ENCODE measurements at regions not wholly inside any gene's neighbourhood (a gene's known extent, or its start where the extent isn't known, plus 50 kb on each side); places are given as distances from the start of the nearest gene placed in this dataset.
A peak's percentile ranks its signal among the peaks of the same experiment; 100 is the strongest.

DNA sequence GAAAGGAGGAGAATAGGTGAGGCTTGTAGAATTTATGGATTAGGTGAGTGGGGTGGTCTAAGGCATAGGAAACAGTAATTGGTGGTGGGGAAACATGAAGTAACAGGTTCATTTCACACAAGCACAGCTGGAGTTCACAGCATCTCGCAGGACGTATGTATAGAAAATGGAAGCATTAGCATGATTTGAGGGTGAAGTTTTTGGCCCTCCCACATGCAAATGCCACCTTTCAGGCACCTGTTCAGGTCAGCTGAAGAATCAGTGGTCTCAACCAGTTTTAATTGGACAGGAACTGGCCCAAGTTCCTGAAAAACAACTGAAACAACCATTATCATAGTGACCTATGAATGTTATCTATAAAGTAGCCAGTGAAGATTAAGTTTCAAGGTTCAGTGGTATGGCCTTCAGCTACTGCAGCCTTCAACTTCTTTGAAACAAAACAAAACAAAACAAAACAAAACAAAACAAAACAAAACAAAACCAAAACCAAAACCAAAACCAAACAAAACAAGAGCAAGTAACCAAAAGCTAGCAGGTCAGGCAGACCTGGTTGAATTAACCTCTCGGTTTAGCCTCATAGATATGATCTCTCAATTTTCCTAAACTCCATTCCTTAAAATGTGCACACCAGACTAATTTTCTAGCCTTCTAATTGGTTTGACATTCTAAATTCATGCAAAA, 102.1 kb upstream of the SPHKAP start:
- no peak for DNase-seq

DNA sequence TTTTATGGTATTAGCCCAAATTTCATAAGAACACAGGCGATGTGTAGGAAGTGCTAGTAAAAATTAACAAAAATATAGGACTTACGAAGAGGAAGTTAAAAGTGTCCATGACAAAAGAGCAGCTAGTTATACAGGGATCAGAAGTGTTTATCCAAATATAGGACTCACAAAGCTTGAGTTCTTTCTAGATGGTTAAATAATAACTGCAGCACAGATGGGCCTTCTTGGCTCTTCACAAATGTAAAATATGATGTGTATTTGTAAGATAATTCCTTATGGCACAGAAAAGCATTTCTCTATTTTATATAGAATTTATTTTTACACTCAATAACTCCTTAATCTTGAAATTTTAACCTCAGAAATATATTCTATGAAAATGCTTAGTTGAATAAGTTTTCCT, 100.9 kb upstream of the SPHKAP start:
- DNase-seq: peak in 1 of 14 donors; percentile 59

DNA sequence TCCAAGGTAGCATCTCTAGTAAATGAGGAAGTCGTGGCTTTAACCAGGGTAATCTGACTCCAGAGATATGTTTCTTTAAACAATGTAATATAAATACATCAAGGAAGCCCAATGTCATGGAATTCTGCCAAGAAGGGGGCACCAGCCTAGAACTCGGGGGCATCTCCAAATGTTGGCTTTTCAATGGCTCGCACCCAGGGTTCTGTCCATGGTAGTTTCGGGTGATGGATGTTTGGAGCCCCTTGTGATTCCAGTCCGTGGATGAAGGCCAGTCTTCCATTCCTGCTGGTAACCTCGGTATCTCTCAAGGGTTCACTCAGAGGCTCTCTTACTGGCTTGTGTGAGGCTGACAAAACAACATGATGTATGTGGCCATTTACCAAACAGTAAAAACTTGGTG, 91.7 kb upstream of the SPHKAP start:
- no peak for DNase-seq

- DNase-seq: no peak
Measured at GRCh38 chr2:228269351-228269750, 87.9 kb upstream of the SPHKAP start.

GRCh38 chr2:228268756-228269155, 87.3 kb upstream of the SPHKAP start:
- peak in 1 of 14 donors; percentile 78 for DNase-seq

DNA sequence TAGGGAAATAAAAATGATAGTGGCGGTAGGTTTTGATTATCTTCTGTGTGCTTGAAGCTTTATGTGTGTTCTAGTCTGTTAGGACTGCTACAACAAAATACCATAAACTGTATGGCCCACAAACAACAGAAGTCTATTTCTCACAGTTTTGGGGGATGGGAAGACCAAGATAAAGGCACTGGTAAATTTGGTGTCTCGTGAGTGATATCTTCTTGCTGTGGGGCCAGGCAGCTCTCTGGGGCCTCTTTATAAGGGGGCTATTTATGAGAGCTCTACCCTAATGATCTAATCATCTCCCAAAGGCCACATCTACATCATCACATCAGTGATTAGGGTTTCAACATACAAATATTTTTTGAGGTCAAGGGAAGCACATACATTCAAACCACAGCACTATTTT, 86.8 kb upstream of the SPHKAP start:
- no peak for DNase-seq

DNA sequence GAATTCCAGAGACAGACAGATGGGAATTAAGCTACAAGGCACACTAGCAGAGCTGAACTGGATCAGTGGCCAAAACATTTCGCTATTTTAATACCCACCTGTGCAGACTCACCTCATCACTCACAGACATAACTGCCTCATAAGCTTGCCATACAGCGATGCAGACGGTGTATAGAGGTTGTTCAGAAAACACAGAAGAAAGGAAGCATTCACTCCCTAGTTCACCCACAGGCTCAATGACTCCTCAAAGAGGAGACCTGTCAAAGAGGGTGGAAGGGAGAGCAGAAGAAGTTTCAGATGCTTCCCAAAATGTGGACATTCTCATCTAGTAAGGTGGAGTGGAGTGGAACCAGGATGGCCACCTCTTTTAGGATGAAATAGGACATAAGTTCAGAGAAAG, 81.7 kb upstream of the SPHKAP start:
- DNase-seq: no peak

DNA sequence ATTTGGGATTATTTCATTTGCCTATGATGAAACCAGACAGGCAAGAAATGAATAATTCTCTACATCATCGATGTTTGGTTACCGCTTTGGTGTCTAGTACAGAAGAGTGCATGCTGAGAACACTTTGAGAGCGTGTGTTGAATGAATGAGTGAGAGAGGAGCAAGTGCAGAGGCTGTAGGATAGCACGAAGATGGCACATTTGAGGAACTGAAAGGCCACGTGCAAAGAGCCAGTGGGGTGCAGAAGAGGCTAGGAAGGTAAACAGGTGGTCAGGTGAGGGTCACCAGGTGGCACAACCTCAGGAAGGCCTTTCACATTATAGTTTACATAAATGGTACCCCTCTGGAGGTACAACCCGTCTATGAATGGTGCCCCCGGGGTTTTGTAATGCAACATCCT, 80.1 kb upstream of the SPHKAP start:
- no peak for DNase-seq

DNA sequence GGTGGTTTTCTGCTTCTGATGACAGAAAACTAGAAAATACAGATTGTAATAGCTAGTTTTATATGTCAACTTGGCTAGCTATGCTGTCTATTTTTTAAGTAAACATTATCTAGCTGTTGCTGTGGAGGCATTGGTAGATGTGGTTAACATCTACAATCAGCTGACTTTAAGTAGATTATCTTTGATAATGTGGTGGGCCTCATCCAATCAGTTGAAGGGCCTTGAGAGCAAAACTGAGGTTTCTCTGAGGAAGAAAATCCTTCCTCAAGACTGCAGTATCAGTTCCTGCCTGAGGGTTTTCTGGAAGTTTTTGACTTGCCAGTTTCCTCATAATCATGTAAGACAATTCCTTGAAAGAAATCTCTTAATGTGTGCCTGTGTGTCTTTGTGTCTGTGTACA, 75.9 kb upstream of the SPHKAP start:
- no peak for DNase-seq

- DNase-seq: no peak
Measured at GRCh38 chr2:228253752-228254151, 72.3 kb upstream of the SPHKAP start.

DNA sequence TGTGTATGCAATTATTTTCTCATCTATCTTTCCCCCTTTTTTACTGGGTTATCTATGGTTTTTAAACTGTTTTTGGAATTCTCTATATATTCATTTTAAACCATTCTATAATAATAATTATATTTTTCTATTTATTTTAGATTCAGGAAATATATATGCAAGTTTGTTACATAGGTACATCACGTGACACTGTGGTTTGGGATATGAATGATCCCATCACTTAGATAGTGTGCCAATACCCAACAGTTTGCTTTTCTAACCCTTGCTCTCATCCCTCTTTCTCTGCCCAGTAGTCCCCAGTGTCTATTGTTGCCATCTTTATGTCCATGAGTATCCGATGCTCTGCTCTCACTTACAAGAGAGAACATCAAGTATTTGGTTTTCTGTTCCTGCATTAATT, 65.8 kb upstream of the SPHKAP start:
- DNase-seq: no peak

- DNase-seq: peak in 1 of 14 donors; percentile 52
Measured at GRCh38 chr2:228245601-228246000, 64.1 kb upstream of the SPHKAP start.

- DNase-seq: no peak
Measured at GRCh38 chr2:228242591-228242990, 61.1 kb upstream of the SPHKAP start.

GRCh38 chr2:228239907-228240561, 58.5 kb upstream of the SPHKAP start:
- no peak for DNase-seq

- no peak for DNase-seq
Measured at GRCh38 chr2:228239207-228239906, 57.9 kb upstream of the SPHKAP start.
